IPS DF 4.7 (cell line): ENCODE measurements at regions not wholly inside any gene's neighbourhood (a gene's known extent, or its start where the extent isn't known, plus 50 kb on each side); places are given as distances from the start of the nearest gene placed in this dataset.

Experiments used
- DNase-seq: peaks from one replicate; pipeline ENCODE4 v3.0.0-alpha.2; 2013; ENCODE audit warnings: low spot score; ENCODE audit errors: extremely low read depth

- no peak for DNase-seq
Observed at GRCh38 chr4:35963974-35964515, 280.3 kb downstream of the ARAP2 start.

DNA sequence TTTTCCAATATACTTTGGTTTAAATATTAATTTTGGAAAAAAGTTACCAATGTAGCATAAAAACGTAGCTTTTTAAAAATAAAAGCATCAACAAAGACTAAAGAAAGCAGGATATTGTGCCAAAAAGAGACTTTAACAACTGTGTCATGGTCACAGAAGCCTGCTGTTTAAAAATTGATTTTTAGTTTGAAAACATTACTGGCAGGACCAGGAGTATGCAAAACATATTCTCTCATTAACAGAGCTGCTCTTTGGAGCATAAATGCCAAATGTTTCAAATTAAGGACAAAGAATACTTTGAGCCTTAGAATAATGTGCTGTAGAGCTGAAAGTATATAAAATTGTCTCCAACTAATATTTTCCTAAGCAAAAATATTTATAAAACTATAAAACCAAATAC, 279.0 kb downstream of the ARAP2 start:
- no peak for DNase-seq

- DNase-seq, result no peak
Observed at GRCh38 chr4:35966566-35966965, 277.7 kb downstream of the ARAP2 start.

GRCh38 chr4:35970366-35970960, 273.9 kb downstream of the ARAP2 start:
- DNase-seq, result no peak

DNA sequence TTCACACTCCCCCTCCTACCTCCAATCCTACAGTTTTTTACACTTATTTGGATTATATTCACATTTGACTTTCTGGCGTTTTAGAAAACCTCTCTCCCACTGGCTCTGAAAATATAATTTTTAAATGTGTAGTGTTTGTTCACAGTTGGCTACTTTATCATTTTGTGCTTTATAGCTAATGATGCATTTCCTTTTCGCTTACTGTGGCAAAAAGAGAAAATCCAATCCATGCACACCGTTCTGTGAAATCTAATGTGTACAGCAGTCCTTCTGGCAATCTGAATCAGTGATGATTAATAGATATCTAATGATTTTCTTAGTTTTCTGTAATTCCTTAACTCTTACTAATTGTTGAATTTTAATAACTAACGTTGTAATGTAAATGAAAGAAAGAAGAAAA, 271.5 kb downstream of the ARAP2 start:
- no peak for DNase-seq

- DNase-seq, result no peak
Observed at GRCh38 chr4:35975617-35976355, 268.5 kb downstream of the ARAP2 start.

DNA sequence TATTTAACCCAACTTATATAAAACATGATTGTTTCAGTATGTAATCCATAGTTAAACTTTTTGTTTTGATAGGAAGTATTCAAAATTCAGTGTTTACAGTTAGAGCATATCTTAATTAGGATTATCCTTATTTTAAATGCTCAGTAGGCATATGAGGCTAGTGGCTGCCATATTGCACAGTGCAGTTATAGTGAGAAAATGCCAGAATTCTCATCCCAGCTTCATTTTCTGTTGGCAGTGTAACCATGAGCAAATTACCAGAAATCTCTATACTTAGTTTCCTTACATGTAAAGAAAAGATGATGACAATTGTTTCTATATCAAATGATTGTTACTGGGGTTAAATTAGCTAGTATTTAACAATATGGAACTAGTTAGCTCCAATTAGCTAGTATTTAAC, 265.8 kb downstream of the ARAP2 start:
- no peak for DNase-seq

GRCh38 chr4:35982318-35982717, 262.0 kb downstream of the ARAP2 start:
- no peak for DNase-seq

DNA sequence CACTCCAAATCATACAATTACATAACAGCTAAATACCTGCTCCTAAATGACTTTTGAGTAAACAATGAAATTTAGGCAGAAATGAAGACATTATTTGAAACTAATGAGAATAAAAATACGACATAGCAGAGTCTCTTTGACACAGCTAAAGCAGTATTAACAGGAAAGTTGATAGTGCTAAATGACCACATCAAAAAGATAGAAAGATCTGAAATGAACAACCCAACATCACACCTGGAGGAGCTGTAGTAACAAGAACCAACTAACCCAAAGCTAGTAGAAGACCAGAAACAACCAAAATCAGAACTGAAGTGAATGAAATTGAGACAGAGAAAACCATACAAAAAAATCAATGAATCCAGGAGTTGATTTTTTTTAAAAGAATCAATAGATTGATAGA, 257.8 kb downstream of the ARAP2 start:
- DNase-seq, result no peak

DNA sequence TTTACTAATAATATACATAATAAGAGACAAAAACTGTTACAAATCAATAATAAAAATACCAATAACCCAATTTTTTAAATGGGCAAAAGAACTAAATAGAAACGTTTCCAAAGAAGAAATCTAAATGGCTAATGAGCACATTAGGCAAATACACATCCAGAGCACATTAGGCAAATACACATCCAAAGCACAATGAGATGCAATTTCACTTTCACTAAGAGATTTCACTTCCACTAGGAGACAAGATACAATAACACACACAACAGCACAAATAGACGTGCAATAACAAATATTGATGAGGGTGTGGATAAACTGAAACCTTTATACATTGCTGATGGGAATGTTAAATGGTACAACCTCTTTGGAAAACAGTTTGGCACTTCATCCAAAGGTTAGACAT, 250.7 kb downstream of the ARAP2 start:
- no peak for DNase-seq

DNA sequence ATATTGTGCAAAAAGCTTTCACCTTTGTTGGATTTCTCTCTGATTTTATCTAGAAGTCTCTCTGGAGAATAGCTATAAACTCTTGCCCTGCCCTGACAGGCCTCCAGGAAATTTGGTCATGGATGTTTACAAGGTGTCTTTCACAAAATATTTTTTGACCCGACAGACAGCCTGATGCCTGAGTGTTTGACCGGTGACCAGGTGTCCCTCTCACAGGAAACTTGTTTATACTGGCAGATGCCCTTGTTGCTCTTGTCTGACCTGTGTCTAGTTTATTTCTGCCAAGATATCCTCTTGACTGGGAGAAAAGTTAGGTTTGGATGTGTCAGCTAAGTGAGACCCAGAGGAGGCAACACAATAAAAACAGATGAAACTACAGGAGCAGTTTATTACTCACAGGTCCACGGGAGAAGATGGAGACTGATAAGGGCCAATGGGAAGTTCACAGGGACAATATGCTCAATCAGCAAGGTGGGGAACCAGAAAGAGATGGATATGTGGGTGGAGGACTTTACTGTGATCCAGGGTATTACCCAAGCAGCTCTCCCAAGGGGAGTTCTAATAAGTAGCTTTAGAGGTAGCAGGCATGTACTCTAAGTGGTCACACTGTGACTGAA, 243.3 kb downstream of the ARAP2 start:
- no peak for DNase-seq

DNA sequence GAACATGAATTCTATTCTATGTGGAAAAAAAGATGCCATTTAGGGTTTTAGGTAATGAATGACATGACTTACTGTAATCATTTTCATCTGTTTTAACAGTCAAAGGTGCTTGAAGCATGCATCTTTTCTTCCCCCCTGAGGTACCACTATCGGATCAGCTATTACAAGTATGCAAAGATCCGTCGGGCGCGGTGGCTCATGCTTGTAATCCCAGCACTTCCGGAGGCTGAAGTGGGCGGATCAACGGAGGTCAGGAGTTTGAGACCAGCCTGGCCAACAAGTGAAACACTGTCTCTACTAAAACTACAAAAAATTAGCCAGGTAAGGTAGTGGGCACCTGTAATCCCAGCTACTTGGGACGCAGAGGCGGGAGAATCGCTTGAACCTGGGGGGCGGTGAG, 241.3 kb downstream of the ARAP2 start:
- DNase-seq, result no peak

GRCh38 chr4:36004204-36004851, 240.0 kb downstream of the ARAP2 start:
- DNase-seq, result no peak

GRCh38 chr4:36006226-36006625, 238.1 kb downstream of the ARAP2 start:
- no peak for DNase-seq

DNA sequence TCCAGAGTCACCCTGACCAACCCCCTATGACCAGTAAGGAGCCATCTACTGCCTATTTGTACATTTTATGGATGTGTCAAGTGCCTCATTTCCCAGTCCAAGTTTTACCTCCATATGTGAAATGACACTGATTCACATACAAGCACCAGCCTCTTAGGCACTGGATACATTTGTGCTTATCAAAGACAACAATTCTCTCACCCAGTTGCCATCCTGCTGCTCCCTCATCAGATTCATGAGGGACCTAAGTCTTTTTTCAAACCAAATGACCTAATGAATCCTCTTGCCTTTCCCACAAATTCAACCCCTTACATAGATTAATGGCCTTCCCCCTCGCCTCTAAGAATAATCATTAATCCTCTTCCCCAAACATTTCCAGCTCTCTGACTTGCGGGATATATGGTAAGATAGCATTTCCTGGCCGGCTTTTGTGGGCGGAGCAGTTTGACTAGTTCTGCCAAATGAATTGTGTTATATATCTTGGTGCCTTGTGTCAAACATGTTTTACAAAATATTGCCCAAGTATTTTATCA, 233.9 kb downstream of the ARAP2 start:
- no peak for DNase-seq

- DNase-seq, result no peak
Observed at GRCh38 chr4:36011381-36011780, 232.9 kb downstream of the ARAP2 start.

DNA sequence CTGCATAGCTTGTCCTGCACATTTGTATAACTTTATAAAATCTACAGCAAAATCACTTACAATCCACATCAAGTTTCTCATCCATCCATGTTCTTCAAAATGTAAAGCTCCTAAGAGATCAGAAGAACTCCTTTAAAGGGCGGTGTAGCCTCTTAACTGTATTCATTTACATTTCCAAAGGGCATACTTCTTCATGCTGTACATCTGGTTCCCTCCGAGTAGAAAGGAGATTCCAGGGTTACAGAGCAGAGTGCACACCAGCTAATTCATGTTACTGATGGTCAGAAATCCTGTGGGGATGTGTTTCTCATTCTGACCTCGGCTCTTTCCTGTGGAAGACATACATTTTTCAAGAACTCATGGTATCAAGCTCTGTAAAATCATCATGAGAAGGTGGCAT, 231.8 kb downstream of the ARAP2 start:
- DNase-seq, result no peak

GRCh38 chr4:36013206-36013605, 231.1 kb downstream of the ARAP2 start:
- DNase-seq, result no peak
